HG02759 (cell line): ENCODE measurements at regions not wholly inside any gene's neighbourhood (a gene's known extent, or its start where the extent isn't known, plus 50 kb on each side); places are given as distances from the start of the nearest gene placed in this dataset.
A peak's percentile ranks its signal among the peaks of the same experiment; 100 is the strongest.

ENCODE experiments used
- ATAC-seq: cut with Tn5 transposase; IDR thresholded peaks from one replicate; pipeline ENCODE4 v1.9.1; 2021; ENCODE audit warnings: mild to moderate bottlenecking, moderate library complexity; ENCODE audit not compliant: unreplicated experiment

- ATAC-seq, result peak; percentile 14
Measured at GRCh38 chr14:49970474-49971147, 77.7 kb downstream of the ARF6 start.

- peak; percentile 91 for ATAC-seq
Measured at GRCh38 chr14:49971156-49972130, 78.6 kb downstream of the ARF6 start.

DNA sequence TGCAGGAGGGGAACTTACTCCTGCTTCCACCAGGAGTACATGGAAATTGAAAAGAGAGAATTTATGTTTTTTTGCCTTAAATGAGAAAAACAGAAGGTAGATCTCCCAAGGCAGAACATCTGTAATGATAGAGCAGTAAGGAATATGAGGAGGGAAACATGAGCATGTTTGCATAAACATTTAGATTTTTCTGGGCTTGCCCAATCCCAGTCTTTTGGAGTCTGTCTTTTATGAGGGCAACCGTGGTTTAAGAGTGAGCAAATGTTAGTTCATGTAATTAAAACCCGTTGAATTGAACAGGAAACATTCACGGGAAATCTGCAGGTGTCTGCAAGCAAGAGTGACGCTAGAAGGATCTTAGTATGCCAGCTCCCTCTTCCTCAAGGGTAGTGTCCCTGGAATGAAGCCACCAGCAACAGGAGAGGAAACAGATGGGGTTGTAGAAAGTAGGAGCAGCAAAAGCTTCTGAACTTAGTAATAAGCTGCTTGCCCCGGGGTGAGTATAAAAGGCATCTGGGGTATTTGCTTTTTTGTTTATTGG is 79.3 kb downstream of the ARF6 start:
- ATAC-seq, result no peak

GRCh38 chr14:49972823-49973222 is 79.9 kb downstream of the ARF6 start:
- no peak for ATAC-seq

- ATAC-seq, result no peak
Measured at GRCh38 chr14:49975276-49975675, 82.4 kb downstream of the ARF6 start.

DNA sequence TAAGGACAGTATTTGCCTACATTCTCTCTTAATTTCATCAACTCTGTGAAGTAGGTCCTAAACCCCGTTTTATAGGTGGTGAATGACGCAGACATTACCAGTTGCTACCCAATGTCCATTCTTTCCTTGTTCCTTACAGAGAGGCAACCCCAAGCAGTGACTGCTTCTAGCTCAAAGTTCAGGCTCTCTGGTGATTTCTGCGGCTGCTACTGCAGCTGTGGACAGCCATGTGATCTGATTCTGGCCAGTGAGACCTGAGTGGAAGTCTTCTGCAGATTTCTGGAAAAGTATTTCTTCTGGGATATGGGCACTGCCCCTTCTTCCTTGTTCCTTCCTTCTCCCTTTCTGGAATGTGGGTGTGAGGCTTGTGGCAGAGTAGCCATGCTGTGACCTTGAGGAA is 82.9 kb downstream of the ARF6 start:
- no peak for ATAC-seq

- peak; percentile 81 for ATAC-seq
Measured at GRCh38 chr14:49977126-49977841, 84.4 kb downstream of the ARF6 start.

- ATAC-seq, result no peak
Measured at GRCh38 chr14:49980027-49980426, 87.1 kb downstream of the ARF6 start.

DNA sequence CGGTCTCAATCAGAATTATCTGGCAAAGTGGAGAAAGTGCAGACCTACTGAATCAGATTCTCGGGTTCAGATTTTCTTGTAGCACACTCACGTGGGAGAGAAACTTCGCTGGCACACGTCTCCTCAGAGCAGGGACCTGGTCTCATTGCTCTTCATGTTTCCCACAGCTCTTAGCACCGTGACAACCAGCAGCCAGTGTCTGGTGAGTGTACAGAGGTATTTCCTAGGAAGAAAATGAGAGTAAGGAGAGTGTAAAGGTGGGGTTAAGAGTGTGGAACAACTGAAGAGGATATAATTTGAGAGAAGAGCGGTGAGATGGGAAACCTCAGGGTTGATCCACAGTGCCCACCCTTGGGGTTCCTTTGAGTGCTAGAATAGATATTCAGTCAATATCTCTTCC is 89.2 kb downstream of the ARF6 start:
- ATAC-seq, result no peak

DNA sequence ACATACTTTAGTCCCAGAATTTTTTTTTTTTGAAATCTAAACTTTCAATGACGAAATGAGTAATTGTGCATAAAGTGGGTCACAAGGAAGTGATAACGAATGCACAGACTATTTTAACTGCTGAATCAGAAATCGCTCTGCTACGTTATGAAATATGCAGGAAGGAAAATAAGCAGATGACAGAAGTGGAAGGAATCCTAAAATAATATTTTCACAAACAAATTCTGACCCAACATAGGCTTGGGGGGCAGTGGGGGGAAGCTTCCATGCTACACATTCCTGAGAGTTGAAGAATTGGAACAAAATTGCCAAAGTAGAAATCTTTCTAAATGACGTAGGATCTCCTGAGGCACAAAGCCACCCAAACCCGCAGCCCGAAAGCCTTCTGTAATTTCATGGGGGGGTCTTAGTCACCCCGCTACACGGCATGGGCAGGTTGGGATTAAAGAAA is 89.6 kb downstream of the ARF6 start:
- no peak for ATAC-seq

- ATAC-seq, result no peak
Measured at GRCh38 chr14:49984424-49984823, 91.5 kb downstream of the ARF6 start.

- no peak for ATAC-seq
Measured at GRCh38 chr14:49986343-49987014, 93.6 kb downstream of the ARF6 start.

DNA sequence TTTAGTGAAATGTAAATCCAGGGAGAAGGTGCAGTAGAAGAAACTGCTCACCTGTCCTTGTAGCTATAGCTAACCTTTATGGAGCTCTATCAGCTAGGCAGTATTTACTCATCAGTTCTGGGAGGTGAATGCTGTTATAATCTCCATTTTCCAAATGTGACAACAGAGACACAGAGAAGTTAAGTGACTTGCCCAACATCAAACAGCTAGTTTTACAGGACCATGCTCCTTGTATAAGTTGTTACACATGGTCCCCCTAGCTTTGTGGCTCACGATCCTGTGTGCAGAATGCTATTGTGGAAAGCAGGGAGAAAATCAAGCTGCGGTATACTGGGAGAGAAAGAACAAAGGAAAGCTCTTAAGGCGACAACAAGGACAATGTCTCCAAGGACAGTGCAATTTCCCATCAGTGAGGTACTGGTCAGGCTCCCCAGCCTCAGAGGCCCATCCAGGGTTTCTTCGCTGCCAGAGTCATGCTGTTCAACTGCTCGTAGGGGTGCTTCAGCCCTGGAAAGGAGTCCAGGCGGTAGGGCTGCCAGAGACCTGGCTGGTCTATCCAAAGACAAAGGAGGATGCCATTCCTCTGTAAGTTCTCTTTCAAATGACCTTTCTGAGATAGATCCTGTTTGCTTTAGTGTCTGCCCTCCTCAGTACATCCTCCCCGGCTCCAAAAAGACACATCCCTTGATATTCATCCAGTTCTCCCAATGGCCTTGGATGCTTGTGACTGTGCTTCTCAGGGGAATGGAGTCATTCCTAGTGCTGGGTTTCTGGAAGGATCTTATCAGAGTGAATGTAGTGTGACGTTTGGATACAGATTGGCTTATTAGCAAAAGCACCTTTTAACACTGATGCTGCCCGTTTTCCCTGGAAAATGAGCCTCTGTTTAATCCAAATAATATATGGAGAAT is 95.5 kb downstream of the ARF6 start:
- no peak for ATAC-seq

DNA sequence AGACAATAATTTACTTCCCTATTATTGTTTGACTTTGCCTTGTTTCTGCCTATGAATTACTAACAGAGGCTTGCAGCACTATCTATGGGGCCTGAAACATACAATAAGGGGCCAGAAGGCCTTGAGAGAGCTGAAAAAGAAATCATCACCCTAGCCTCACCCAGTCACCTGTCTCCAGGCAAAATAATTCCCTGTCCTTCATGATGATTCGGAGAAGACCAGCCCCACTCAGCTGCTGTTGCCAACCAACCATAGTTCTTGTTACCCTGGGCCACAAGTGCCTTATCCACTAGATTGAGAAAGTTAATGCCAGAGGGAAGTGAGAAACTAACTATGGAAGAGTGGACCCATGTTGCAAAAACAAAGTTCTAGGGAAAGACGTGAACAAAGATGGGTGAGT is 97.1 kb downstream of the ARF6 start:
- ATAC-seq, result no peak

DNA sequence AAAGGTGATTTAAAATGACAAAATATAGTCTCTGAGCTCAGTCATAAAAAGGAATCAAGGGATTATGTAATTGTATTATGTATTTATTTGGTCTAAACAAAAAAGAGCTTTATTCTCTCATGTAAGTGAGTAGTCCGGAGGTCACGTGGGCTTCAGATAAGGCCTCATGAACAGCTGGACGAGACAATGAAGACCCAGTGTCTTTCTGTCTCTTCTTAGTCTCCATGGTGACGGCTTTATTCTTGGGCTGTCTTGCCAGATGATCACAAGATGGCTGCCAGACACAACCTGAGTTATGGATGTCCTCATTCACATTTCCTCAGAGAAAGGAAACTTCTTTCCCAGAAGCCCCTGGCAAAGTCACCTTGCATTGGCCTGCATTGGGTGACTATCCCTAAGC is 98.6 kb downstream of the ARF6 start:
- ATAC-seq, result no peak

GRCh38 chr14:49992036-49992435 is 99.2 kb downstream of the ARF6 start:
- ATAC-seq, result no peak

- no peak for ATAC-seq
Measured at GRCh38 chr14:49992448-49992847, 99.6 kb downstream of the ARF6 start.

GRCh38 chr14:49992901-49993339 is 100.0 kb downstream of the ARF6 start:
- ATAC-seq, result peak; percentile 98

GRCh38 chr14:49993565-49993964 is 100.7 kb downstream of the ARF6 start:
- no peak for ATAC-seq
